HAP-1 (cell line): ENCODE measurements at regions not wholly inside any gene's neighbourhood (a gene's known extent, or its start where the extent isn't known, plus 50 kb on each side); places are given as distances from the start of the nearest gene placed in this dataset.

Source experiments
- DNase-seq, 2 experiments: peaks; one replicate each; pipeline ENCODE4 v3.0.0-alpha.2; 2016 to 2020; ENCODE audit warnings: low spot score in 2 of 2
- H3K27me3 ChIP-seq: fragments of 250-450 bp; sonication (Bioruptor Pico); 2 replicates; pipeline ENCODE4 v1.5.1; 2020; ENCODE audit warnings: low read depth, mild to moderate bottlenecking, moderate library complexity
- H3K36me3 ChIP-seq: fragments of 250-450 bp; sonication (Bioruptor Pico); replicated peaks from 2 replicates; pipeline ENCODE4 v1.5.1; 2020; ENCODE audit warnings: mild to moderate bottlenecking
- H3K4me1 ChIP-seq: fragments of 250-450 bp; sonication (Bioruptor Pico); 2 replicates; pipeline ENCODE4 v1.5.1; 2020; ENCODE audit warnings: mild to moderate bottlenecking
- H3K4me3 ChIP-seq: fragments of 250-450 bp; sonication (Bioruptor Pico); 2 replicates; pipeline ENCODE4 v1.5.1; 2020; ENCODE audit warnings: mild to moderate bottlenecking, moderate library complexity
- H3K9me3 ChIP-seq: fragments of 250-450 bp; sonication (Bioruptor Pico); 2 replicates; pipeline ENCODE4 v1.5.1; 2020; ENCODE audit warnings: mild to moderate bottlenecking, moderate library complexity
- in situ Hi-C: fragments of 300-500 bp; cut with MboI; formaldehyde crosslinking; loops from 3 replicates; pipeline ENCODE4 v1.14.3; 2020; ENCODE audit warnings: low sequenced_read_pairs, inconsistent platforms, mixed read lengths

DNA sequence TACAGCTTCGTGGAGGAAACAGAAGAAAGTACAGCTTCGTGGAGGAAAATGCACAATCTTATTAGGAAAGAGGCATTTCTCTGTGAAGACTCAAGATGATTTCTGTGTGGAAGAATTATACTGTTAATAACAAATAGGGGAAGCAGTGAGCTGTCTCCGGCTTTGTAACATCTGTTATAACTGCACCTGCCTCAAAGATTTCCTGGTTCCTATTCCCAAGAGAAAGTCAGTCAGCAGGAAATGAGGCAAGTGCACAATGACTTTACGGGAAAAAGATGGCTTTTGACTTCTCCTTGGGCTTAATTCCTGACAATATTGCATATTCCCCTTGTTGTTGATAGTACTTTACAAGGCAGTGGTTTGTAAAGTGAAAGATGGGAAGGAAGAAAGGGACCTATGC is 538.5 kb downstream of the BMP2 start:
- Histone ChIP-seq H3K9me3 (no peaks in the 10 kb centered on the region), H3K4me3 (no peak overlapping the region), H3K36me3 (no peaks in the 10 kb centered on the region), H3K27me3 (no peaks in the 10 kb centered on the region), H3K4me1 (no peaks in the 10 kb centered on the region)
- in situ Hi-C loops = no loop called here
- DNase-seq = no peak

DNA sequence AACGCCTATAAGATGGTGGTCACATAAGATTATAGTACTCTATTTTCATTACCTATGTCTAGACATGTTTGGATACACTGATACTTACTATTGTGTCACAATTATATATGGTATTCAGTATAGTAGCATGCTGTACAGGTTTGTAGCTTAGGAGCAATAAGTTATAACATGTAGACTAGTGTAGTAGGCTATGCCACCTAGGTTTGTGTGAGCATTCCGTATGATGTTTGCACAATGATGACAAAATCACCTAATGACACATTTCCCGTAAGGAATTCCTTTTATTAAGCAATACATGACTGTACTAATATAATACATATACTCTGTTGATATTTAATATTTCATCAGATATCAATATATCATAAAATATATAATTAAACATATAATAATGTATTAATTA is 540.7 kb downstream of the BMP2 start:
- Histone ChIP-seq H3K36me3 (no peaks in the 10 kb centered on the region), H3K27me3 (no peaks in the 10 kb centered on the region), H3K4me3 (no peak overlapping the region), H3K9me3 (no peaks in the 10 kb centered on the region), H3K4me1 (no peaks in the 10 kb centered on the region)
- in situ Hi-C loops = no loop called here
- no peak for DNase-seq

DNA sequence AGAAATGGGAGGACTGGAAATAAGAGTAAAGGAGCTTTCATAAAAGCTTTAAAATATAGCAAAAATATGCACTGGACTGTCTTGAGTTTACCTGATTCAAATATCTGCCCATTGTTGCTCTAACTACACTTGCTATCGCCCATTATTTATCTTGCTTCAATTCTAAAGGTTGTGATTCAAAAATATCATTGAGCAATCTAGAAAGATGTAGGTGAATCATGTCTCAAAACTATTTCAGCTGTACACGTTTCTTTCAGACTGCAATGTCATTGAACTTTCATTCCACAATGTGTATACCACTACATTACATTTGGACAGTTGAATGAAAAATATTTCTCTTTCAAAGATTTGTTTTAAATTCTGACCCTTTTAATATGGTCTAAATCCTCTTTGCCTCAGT is 545.6 kb downstream of the BMP2 start:
- Histone ChIP-seq H3K9me3 (no peaks in the 10 kb centered on the region), H3K4me3 (no peak overlapping the region), H3K27me3 (no peaks in the 10 kb centered on the region), H3K36me3 (no peaks in the 10 kb centered on the region), H3K4me1 (no peaks in the 10 kb centered on the region)
- no peak for DNase-seq
- in situ Hi-C loops = no loop called here

DNA sequence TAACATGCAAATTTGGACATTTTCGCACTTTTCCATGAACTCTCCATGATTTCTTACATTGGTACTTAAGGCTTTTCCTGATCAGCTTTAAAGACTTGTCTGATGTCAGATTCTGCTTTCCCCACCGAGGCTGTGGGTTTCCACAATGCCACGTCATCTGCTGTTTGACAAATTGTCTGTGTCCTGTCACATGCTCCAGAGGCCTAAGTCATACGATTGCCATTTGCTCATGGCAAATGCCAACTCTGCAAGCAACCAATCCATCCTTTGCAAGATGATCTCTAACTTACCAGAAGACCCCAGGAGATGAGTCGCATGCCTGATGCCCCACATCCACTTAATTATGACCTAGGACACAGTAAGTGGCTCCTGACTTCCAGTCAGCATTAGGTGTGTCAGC is 556.5 kb downstream of the BMP2 start:
- H3K4me1 ChIP-seq = no peaks in the 10 kb centered on the region
- no peaks in the 10 kb centered on the region for H3K27me3 ChIP-seq
- DNase-seq = no peak
- H3K9me3 ChIP-seq = no peaks in the 10 kb centered on the region
- in situ Hi-C loops = no loop called here
- no peak overlapping the region for H3K4me3 ChIP-seq
- H3K36me3 ChIP-seq = no peaks in the 10 kb centered on the region

DNA sequence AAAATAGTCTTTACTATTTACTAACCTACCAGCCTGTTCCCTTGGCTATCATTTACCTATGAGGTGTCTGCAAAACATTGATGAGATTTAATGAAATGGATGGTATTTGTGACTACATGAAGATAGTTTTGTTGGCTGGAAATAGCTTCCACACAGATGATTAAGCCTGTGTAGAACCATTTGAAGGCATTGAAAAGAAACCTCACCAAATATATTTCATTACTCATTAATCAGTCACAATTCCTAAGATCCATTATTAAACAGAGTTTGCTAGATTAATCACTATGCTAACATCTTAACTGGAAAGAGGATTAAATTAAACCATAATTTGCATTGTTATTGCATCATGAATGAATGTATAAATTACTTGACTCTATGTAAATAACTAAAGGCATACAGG is 560.3 kb downstream of the BMP2 start:
- Histone ChIP-seq H3K27me3 (no peaks in the 10 kb centered on the region), H3K4me1 (no peaks in the 10 kb centered on the region), H3K36me3 (no peaks in the 10 kb centered on the region), H3K9me3 (no peaks in the 10 kb centered on the region), H3K4me3 (no peak overlapping the region)
- DNase-seq = no peak
- in situ Hi-C loops = no loop called here

DNA sequence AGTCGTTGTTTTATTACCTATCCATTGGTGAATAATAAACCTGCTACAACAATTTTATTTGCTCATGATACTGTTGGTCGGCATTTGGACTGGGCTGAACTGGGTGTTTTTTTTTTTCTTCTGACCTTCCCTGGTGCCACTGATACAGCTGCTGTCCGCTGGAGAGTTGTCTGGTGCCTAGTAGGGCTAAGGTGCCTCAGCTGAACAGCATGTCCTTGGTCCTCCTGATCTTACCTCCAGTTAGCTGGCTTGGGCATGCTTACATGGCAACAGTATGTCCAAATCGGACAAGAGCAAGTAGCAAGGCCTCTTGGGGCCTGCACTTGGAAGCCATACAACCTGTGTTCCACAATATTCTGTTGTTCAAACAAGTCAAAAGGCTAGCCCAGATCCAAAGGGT is 563.4 kb downstream of the BMP2 start:
- Histone ChIP-seq H3K4me1 (no peaks in the 10 kb centered on the region), H3K4me3 (no peak overlapping the region), H3K27me3 (no peaks in the 10 kb centered on the region), H3K36me3 (no peaks in the 10 kb centered on the region), H3K9me3 (no peaks in the 10 kb centered on the region)
- in situ Hi-C loops = no loop called here
- DNase-seq = no peak

DNA sequence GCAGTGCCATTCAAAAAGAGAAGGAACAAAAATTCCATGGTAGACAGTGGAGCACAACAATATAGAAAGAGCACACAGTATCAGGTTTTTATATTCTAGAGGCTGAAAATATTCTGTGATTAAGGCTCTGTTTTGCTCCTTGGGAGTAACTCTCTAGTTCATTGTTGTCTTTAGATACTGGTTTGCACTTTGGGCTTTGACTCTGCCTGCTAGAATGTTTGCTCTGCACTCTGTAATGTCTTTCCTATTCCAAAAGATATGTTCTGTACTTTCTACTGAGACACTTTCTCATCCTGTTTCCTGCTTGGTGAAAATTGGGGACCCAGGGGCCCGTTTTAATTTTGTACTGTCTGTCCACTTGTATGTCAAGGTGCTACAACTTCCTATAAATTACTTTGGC is 564.7 kb downstream of the BMP2 start:
- in situ Hi-C loops = no loop called here
- Histone ChIP-seq H3K9me3 (no peaks in the 10 kb centered on the region), H3K27me3 (no peaks in the 10 kb centered on the region), H3K36me3 (no peaks in the 10 kb centered on the region), H3K4me3 (no peak overlapping the region), H3K4me1 (no peaks in the 10 kb centered on the region)
- no peak for DNase-seq

DNA sequence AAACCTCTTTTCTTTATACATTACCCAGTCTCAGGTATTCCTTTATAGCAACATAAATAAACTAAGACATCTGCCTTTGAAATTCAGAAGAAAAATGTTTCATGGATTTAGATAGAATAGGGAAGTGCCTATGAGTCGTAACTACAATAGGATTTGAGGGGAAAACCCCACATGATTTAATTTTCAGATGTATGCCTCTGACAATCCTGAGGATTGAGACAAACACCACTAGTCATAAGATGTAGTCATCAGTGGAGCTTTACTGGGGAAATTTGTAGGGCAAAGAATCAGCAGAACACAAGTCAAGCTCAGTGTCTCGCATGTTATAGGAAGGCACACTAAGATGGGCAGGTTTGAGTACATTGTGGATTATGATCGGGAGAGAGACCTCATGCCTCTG is 566.4 kb downstream of the BMP2 start:
- Histone ChIP-seq H3K4me1 (no peaks in the 10 kb centered on the region), H3K9me3 (no peaks in the 10 kb centered on the region), H3K27me3 (no peaks in the 10 kb centered on the region), H3K4me3 (no peak overlapping the region), H3K36me3 (no peaks in the 10 kb centered on the region)
- in situ Hi-C loops = no loop called here
- no peak for DNase-seq

DNA sequence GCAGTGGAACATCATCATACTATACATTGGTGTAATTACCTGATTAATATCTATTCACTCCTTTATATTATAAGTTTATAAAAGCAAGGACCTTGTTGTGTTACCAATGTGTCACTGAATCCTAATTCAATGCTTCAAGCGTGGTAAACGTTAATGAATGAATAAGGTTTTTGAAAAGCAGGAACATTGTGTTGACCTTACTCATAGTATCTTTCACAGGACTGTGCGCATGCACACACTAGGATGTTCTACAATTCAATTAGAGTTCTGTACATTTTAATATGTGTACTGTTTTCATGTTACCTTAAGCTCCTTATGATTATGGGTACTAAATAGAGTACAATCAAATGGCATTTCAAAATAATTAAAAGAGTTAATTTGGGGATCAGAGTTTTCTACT is 578.5 kb downstream of the BMP2 start:
- Histone ChIP-seq H3K4me1 (no peaks in the 10 kb centered on the region), H3K9me3 (no peaks in the 10 kb centered on the region), H3K4me3 (no peak overlapping the region), H3K27me3 (no peaks in the 10 kb centered on the region), H3K36me3 (no peaks in the 10 kb centered on the region)
- in situ Hi-C loops = no loop called here
- DNase-seq = no peak

DNA sequence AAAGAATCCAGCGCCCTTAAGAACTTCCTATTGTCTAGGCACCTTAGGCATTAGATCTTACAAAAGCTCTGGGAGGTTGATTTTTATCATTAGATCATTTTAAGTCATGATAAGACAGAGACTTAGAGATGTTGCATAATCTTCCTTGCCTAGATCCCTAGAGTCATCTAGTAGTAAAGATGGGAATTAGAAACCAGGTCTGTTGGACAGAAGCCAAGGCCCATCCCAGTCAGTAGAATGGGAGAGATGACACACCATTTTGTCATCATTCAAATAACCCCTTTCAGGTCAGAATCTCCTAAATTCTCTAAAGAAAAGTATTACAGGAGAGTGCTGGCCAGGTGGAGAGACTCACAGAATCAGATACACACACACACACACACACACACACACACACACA is 579.1 kb downstream of the BMP2 start:
- Histone ChIP-seq H3K27me3 (no peaks in the 10 kb centered on the region), H3K4me1 (no peaks in the 10 kb centered on the region), H3K36me3 (no peaks in the 10 kb centered on the region), H3K4me3 (no peak overlapping the region), H3K9me3 (no peaks in the 10 kb centered on the region)
- in situ Hi-C loops = no loop called here
- no peak for DNase-seq

DNA sequence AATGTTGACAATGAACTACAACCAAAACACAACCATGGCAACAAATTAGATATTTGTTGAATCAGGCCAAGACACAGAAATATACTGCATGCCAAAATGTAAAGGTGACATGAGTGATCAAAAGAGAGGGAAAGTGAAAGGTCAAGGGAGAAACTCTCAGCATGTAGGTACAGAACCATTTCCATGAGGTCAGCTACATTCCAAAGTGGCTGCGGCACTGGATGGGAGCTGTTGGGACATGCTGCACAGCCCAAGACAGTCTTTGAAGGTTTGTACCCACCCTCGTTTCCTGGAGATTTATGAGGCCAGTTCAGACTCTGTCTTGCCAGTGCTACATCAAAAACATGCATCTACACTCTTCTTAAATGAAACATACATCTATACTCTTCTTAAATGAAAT is 579.9 kb downstream of the BMP2 start:
- Histone ChIP-seq H3K4me1 (no peaks in the 10 kb centered on the region), H3K27me3 (no peaks in the 10 kb centered on the region), H3K36me3 (no peaks in the 10 kb centered on the region), H3K9me3 (no peaks in the 10 kb centered on the region), H3K4me3 (no peak overlapping the region)
- in situ Hi-C loops = no loop called here
- no peak for DNase-seq

DNA sequence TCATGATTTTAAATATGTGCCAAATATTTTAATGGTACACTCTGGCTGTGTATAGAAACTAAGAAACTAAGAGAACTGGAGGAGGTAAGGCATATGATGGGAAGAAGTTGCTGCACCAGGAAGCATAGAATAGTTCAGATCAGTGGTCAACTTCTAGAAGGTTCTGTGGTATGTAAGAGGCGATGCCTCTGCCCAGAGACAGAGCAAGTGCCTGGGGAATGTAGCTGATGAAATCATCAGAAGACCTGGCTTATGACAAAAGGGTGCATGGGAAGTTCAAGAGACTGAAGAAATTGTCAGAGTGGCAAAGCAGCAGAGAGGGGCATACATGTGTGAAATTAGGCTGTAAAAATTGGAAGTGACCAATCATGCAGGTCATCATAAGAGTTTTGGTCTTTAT is 580.8 kb downstream of the BMP2 start:
- DNase-seq = no peak
- H3K27me3 ChIP-seq = no peaks in the 10 kb centered on the region
- H3K36me3 ChIP-seq = no peaks in the 10 kb centered on the region
- no peak overlapping the region for H3K4me3 ChIP-seq
- in situ Hi-C loops = no loop called here
- H3K4me1 ChIP-seq = no peaks in the 10 kb centered on the region
- H3K9me3 ChIP-seq = no peaks in the 10 kb centered on the region

DNA sequence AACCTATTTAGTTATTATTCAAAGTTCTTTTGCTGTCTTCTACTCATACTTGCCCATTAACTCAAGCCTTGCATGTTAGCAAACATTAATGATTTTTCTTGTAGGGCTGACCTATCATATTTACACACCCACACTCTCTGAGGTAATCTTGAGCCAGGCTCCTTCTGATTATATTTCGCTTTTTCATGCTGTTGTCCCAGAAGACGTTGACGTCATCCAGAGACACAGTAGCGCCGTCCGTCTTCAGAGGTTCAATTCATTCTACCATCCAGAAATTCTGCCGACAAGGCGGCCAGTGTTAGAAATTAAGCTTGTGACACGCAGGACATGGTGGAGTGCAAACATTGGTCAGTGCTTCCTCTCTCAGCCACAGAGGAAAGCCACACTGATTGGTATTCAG is 584.7 kb downstream of the BMP2 start:
- no peak overlapping the region for H3K4me3 ChIP-seq
- in situ Hi-C loops = no loop called here
- no peaks in the 10 kb centered on the region for H3K36me3 ChIP-seq
- H3K4me1 ChIP-seq = no peaks in the 10 kb centered on the region
- no peaks in the 10 kb centered on the region for H3K27me3 ChIP-seq
- H3K9me3 ChIP-seq = no peaks in the 10 kb centered on the region
- no peak for DNase-seq

DNA sequence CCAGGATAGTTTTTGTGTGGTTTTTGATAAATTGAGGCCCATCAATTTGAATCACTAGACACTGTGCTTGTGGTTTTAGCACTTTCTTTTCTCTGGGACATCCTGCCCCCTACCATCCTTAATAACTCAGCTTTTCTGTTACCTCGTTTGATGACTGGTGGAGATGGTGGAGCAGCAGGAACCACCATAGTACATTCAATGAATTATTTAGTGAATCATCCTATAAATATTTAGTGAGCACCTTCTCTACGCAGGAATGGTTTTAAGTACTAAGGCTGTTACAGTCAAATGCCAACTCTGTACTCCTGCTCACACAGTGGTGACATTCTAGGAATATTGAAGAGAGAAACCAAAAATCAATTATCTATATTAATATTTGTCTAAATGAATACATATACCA is 585.2 kb downstream of the HAO1 start:
- Histone ChIP-seq H3K36me3 (no peaks in the 10 kb centered on the region), H3K27me3 (no peaks in the 10 kb centered on the region), H3K4me3 (no peak overlapping the region), H3K9me3 (no peaks in the 10 kb centered on the region), H3K4me1 (no peaks in the 10 kb centered on the region)
- DNase-seq = no peak
- in situ Hi-C loops = no loop called here

DNA sequence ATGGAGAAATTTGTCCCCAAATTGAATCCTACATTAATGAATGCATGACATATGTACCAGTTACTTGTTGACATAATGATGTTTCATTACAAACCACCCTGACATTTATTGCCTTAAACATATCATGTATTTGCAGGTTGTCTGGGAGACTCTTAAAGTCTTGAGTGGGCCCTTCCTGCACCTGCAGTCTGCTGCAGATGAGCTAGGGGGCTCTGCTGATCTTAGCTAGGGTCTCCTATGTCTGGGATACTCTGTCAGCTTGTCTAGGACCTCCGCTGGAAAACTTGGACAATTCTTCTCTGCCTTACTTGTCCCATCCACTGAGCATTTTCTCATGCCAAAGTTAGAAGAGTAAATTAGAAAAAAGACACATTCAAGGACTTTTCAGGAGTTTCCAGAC is 581.6 kb downstream of the HAO1 start:
- in situ Hi-C loops = no loop called here
- no peak for DNase-seq
- no peaks in the 10 kb centered on the region for H3K9me3 ChIP-seq

More for the DNA sequence above, 581.6 kb downstream of the HAO1 start:
- no peaks in the 10 kb centered on the region for H3K36me3 ChIP-seq
- H3K4me1 ChIP-seq = no peaks in the 10 kb centered on the region
- no peaks in the 10 kb centered on the region for H3K27me3 ChIP-seq
- H3K4me3 ChIP-seq = no peak overlapping the region
